Stimulated activated effector memory CD8-positive, alpha-beta T cell treated with anti-CD3 and anti-CD28 coated beads, Interleukin-12 subunit alpha, Interleukin-12 subunit beta, amount 100 ng/mL, for 72 hours (primary cell): ENCODE measurements at regions not wholly inside any gene's neighbourhood (a gene's known extent, or its start where the extent isn't known, plus 50 kb on each side); places are given as distances from the start of the nearest gene placed in this dataset.
"Not testable (repeated sequence)": the region's sequence is repeated elsewhere in the genome, so short reads cannot be mapped to it uniquely, and the experiment has no call there.

Source experiments
- ATAC-seq: fragments of 150-1000 bp; cut with Tn5 transposase; 2 replicates; pipeline ENCODE4 v1.10.0; 2021
- DNase-seq, 2 donors: peaks; one replicate each; pipeline ENCODE4 v3.0.0; 2021 to 2022; ENCODE audit warnings: low spot score in 2 of 2
- H3K27ac Mint-ChIP-seq: one replicate; pipeline ENCODE4 v1.8.0; 2022; ENCODE audit warnings: mild to moderate bottlenecking, mixed read lengths
- H3K36me3 Mint-ChIP-seq: one replicate; pipeline ENCODE4 v1.8.0; 2022; ENCODE audit warnings: mild to moderate bottlenecking, mixed read lengths
- H3K4me1 Mint-ChIP-seq: one replicate; pipeline ENCODE4 v1.8.0; 2022; ENCODE audit warnings: mixed read lengths
- H3K4me3 Mint-ChIP-seq: one replicate; pipeline ENCODE4 v1.8.0; 2022; ENCODE audit warnings: mild to moderate bottlenecking, mixed read lengths
- H3K9me3 Mint-ChIP-seq: one replicate; pipeline ENCODE4 v1.8.0; 2022; ENCODE audit warnings: mixed read lengths

DNA sequence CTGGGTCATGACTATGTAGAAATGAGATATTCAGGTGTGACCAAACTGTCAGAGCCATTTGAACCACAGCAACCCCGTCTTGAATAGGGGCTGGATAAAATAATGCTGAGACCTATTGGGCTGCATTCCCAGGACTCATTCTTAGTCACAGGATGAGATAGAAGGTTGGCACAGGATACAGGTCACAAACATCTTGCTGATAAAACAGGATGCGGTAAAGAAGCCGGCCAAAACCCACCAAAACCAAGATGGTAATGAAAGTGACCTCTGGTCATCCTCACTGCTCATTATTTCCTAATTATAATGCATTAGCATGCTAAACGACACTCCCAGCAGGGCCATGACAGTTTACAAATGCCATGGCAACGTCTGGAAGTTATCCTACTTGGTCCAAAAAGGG, 545.5 kb downstream of the TMEM114 start:
- peaks cover 10% of the 10 kb centered on the region for H3K9me3 Mint-ChIP-seq
- H3K4me1 Mint-ChIP-seq = no peaks in the 10 kb centered on the region
- no peak for DNase-seq
- ATAC-seq = no peak
- H3K36me3 Mint-ChIP-seq = no peaks in the 10 kb centered on the region
- H3K27ac Mint-ChIP-seq = no peak overlapping the region
- no peak overlapping the region for H3K4me3 Mint-ChIP-seq

DNA sequence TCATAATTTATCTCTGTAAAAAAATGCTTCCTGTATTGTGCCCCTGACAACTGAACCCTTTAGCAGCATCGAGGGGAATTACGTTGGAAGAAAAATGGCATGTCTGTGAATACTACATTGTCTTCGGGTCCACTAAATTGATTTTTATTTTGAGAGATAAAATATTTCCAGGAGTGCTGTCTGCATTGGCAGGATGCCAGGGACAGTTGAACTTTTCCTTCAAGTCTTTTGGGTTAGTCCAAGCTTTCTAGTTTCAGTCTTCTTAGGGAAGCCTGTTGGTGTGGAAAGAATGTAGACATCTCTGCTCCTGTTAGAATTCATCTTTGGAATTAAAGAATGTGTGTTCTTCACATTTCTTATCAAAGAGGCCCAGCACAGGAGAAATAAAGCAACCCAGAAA, 557.9 kb downstream of the TMEM114 start:
- Mint-ChIP-seq H3K36me3 (no peaks in the 10 kb centered on the region), H3K27ac (no peak overlapping the region), H3K9me3 (peaks cover 11% of the 10 kb centered on the region), H3K4me3 (no peak overlapping the region), H3K4me1 (no peaks in the 10 kb centered on the region)
- ATAC-seq = no peak
- DNase-seq = no peak

DNA sequence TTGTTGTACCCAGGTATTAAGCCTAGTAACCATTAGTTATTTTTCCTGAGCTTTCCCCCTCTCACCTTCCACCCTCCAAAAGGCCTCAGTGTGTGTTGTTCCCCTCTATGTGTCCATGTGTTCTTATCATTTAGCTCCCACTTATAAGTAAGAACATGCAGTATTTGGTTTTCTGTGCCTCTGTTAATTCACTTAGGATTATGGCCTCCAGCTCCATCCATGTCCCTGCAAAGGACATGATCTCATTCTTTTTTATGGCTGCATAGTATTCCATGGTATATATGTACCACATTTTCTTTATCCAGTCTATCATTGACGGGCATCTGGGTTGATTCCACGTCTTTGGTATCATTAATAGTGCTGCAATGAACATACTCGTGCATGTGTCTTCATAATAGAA, 560.3 kb downstream of the TMEM114 start:
- H3K27ac Mint-ChIP-seq, H3K4me3 Mint-ChIP-seq, ATAC-seq, H3K4me1 Mint-ChIP-seq, H3K36me3 Mint-ChIP-seq, DNase-seq: not testable (repeated sequence)
- H3K9me3 Mint-ChIP-seq = peaks cover 15% of the 10 kb centered on the region

DNA sequence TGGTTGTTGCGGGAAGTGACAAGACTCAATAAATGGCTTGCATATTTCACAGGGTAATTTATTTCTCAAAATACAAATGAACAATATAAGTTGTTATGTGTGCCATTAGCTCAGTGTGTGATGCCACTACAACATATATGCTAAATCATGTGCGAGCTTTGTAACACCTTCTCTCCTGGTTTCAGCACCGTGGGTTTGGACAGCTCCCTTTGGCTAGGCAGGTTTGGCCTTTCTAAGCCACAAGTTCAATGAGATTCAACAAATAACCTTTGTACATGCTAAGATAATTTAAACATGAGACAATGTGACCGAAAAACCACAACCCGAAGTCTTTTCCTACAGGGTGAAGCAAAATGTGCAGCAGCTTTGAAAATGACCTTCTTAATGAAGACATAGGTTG, 563.9 kb downstream of the TMEM114 start:
- no peak for ATAC-seq
- H3K4me3 Mint-ChIP-seq = no peak overlapping the region
- no peak for DNase-seq
- H3K4me1 Mint-ChIP-seq = no peaks in the 10 kb centered on the region
- no peaks in the 10 kb centered on the region for H3K36me3 Mint-ChIP-seq
- H3K27ac Mint-ChIP-seq = no peak overlapping the region
- H3K9me3 Mint-ChIP-seq = peaks cover 20% of the 10 kb centered on the region

DNA sequence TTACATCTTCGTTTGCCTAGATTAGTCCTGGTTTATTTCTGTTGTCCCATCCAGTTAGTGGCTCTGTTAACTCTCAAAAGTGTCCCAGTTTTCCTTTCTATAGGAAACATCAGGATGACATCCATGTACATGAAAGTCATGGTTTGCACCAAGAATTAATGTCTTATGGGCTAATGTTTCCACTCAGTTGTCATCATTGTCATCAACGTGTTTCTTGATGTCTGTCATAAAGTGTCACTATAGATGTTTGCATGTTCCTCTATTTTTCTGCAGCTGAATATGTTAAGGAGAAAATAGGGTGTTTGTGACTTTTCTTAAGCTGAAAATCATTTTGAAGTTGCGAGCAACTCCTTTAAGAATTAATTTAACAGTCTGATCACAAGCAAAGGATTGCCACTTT, 567.0 kb downstream of the TMEM114 start:
- H3K27ac Mint-ChIP-seq = no peak overlapping the region
- no peaks in the 10 kb centered on the region for H3K36me3 Mint-ChIP-seq
- DNase-seq = no peak
- H3K9me3 Mint-ChIP-seq = peaks cover 20% of the 10 kb centered on the region
- no peak for ATAC-seq
- H3K4me3 Mint-ChIP-seq = no peak overlapping the region
- no peaks in the 10 kb centered on the region for H3K4me1 Mint-ChIP-seq

DNA sequence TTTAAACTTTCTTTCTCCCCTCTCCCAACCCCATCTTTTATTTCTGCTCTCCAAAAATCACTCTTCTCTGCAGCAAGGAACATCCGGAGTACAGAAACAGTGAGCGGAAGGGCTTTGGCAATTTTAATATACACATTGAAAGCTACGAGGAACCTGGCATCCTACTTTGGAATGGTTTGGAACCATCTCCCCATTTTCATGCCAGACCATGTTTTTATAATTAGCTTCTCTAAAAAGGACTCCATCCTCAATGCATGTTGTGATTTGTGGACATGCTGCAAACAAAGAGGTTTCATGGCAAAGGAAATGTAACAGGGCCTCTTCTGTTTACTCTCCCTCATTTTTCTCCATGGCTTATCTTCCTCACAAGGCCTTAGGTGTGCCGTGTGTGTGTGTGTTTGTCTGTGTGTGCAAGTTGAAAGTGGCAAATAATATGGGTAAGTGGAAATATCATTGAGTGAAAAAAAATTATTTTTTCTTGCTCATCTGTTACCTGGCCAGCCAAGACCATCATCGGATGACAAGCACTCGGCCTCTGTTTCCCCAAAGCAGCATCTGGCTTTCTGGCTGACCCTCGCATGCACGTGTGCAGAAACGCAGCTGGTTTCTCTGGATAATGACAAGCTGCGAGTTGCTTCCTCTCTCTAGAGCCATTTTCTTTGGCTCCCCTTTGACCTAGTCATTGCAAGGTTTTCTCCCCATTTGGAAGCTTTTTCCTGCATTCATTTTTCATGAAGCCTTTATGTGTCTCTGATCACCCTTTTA, 585.0 kb downstream of the TMEM114 start:
- no peak for DNase-seq
- H3K4me1 Mint-ChIP-seq = no peaks in the 10 kb centered on the region
- H3K36me3 Mint-ChIP-seq = peaks cover 4% of the 10 kb centered on the region
- H3K27ac Mint-ChIP-seq = no peak overlapping the region
- no peak for ATAC-seq
- H3K9me3 Mint-ChIP-seq = peaks cover 17% of the 10 kb centered on the region
- no peak overlapping the region for H3K4me3 Mint-ChIP-seq

DNA sequence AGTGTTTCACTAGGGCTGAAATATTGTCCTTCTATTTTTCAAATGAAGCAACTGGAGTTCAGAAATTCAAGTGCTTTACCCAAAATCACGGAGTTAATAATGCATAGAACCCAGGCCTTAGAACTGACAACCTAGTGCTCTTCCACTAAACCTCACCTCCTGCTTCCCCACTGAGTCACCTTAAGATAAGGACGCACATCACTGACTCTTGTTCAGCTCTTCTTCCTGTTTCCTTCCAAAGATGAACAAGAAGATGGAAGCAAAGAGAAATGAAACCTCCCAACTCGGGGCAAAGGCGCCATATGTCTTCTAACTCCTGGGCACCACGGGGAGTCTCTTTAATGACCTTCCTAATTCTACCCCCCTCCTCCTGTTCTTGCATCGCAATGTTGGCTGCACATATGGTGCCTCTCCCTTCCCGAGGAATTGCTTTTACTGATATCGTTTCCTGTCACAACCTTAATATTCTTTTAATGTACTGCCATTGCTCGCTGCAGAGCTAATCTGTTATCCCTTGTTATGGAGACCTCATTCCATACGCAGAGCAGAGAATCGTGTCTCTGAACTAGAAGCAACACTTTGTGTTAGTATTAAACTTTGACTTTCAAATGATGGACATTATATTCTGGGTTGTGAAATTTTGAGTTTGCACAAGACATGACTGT, 591.4 kb downstream of the TMEM114 start:
- no peak overlapping the region for H3K4me3 Mint-ChIP-seq
- no peak for DNase-seq
- H3K9me3 Mint-ChIP-seq = peaks cover 7% of the 10 kb centered on the region
- H3K27ac Mint-ChIP-seq = no peak overlapping the region
- no peaks in the 10 kb centered on the region for H3K4me1 Mint-ChIP-seq
- peaks cover 4% of the 10 kb centered on the region for H3K36me3 Mint-ChIP-seq
- no peak for ATAC-seq

DNA sequence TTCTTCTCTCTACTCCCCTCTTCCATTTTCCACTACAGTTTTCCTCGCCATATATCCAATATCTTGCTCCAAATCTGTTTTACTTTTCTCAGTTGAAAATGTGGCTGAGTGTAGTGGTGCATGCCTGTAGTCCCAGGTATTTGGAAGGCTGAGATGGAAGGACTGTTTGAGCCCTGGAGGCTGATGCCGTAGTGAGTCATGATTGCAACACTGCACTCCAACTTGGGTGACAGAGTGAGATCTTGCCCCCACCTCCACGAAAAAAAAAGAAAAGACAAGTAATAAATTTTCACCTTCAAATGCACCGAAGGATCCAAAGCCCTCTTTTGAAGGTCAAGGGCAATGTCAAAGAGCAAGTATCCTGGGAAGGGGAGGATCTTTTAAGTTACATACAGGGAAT, 592.3 kb downstream of the TMEM114 start:
- Mint-ChIP-seq H3K9me3 (peaks cover 7% of the 10 kb centered on the region), H3K27ac (no peak overlapping the region), H3K36me3 (peaks cover 2% of the 10 kb centered on the region), H3K4me3 (no peak overlapping the region), H3K4me1 (no peaks in the 10 kb centered on the region)
- DNase-seq (no peak), ATAC-seq (no peak)

DNA sequence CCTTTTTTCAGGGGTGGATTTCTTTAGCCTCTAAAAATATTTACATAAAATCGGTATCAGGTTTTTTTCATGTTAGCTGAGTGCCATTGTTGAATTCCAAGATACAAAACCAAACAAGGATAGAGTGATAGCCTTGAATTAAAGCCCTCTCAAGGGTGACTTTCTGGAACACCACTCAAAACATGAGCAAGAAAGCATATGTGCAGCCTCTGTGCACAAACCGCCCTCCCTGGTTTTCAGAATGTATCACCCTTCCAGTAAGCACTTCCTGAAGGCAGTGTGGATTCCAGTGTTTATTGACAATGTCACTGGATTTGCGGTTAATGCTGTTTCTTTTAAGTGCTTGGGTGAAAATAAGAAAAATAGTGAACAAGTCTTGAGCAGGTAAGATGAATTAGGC, 597.7 kb downstream of the TMEM114 start:
- Mint-ChIP-seq H3K9me3 (peaks cover 8% of the 10 kb centered on the region), H3K36me3 (no peaks in the 10 kb centered on the region), H3K4me1 (no peaks in the 10 kb centered on the region), H3K27ac (no peak overlapping the region), H3K4me3 (no peak overlapping the region)
- DNase-seq (no peak), ATAC-seq (no peak)

DNA sequence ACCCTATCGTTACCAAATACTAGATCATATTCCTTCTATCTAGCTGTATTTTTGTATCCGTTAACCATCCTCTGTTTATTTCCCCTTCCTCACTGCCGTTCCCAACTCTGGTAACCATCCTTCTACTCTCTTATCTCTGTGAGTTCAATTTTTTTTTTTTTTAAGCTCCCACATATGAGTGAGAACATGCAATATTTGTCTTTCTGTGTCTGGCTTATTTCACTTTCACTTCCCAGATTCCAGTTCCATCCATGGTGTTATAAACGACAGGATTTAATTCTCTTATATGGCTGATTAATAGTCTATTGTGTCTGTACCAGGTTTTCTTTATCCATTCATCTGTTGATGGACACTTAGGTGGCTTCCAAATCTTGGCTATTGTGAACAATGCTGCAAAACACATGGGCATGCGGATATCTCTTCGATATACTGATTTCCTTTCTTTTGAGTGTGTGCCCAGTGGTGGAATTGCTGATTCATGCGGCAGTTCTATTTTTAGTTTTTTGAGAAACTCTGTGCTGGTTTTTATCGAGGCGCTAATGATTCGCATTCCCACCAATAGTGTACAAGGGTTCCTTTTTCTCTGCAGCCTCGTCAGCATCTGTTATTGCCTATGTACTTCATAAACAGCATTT, 599.6 kb downstream of the TMEM114 start:
- no peak for ATAC-seq
- no peak overlapping the region for H3K27ac Mint-ChIP-seq

DNA sequence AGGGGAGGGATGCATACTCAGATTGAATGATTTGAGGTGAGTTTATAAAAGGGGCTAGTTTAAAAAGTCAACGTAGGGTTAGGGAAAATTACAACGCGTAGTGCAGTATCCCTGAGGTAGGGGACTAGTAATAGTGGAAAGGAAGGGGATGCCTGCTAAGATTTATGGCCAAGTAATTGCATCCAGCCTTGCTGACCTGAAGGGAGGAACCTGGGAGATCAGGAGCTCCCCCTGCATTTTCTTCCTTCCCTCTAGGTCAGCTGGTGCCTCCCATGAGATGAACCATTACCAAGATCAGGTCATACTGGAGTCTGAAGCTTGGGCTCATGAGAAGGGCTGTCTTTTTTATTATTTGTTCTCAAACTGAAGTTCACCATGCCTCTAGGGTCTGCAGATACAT, 606.6 kb downstream of the TMEM114 start:
- H3K4me3 Mint-ChIP-seq = no peak overlapping the region
- DNase-seq = no peak
- peaks cover 9% of the 10 kb centered on the region for H3K9me3 Mint-ChIP-seq
- H3K36me3 Mint-ChIP-seq = no peaks in the 10 kb centered on the region
- no peaks in the 10 kb centered on the region for H3K4me1 Mint-ChIP-seq
- no peak overlapping the region for H3K27ac Mint-ChIP-seq
- ATAC-seq = no peak

More for the DNA sequence above, 599.6 kb downstream of the TMEM114 start:
- no peaks in the 10 kb centered on the region for H3K4me1 Mint-ChIP-seq
- no peak for DNase-seq
- H3K36me3 Mint-ChIP-seq = no peaks in the 10 kb centered on the region
- H3K9me3 Mint-ChIP-seq = peaks cover 11% of the 10 kb centered on the region
- no peak overlapping the region for H3K4me3 Mint-ChIP-seq

DNA sequence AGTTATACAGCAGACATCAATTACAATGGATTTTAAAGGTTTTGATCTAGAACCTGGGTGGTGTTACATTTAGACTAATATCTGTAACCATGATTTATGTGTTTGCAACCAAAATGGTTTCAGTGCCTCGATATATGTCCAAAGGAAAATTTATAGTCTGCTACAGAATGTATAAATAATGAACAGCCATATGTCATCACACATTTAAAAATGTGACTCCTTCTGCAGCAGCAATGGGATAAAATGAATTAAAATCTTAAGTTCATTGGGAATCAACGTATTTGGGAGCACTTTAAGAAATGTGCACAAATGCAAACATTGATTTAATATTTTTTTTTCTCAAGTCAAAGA, 610.2 kb downstream of the TMEM114 start:
- ATAC-seq (no peak), DNase-seq (no peak)
- Mint-ChIP-seq H3K4me3 (no peak overlapping the region), H3K4me1 (no peaks in the 10 kb centered on the region), H3K36me3 (no peaks in the 10 kb centered on the region), H3K27ac (no peak overlapping the region), H3K9me3 (peaks cover 6% of the 10 kb centered on the region)

DNA sequence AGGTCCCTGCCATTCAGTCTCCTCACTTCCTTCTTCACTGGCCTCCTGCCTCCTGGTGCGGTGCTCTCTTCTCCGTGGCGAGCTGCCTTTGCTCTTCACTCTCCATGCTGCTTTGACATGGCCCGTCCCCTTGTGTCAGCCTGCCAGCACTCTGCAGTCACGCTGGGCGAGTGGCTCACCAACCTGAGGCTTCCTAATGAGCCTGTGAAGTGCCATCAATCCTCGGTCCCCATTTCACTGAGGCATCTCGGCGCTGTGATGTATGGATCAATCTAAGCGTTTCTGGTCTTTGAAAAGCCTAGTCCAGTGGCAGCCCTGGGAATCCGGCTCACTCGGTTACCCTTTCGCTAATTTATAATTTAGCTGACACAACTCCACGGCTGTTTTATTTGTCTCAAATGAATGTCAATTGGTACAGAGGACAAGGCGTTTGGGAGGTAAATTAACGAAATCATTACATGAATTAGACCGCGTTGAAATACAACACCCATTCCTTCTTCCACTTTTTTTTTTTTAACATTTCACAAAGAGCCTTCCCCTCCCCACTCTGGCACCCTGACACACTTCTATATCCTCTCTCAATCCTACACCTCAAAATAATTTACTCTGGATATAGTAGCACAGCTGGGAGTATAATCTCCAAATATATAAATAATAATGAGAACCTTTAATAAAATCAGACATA, 610.7 kb downstream of the TMEM114 start:
- Mint-ChIP-seq H3K27ac (no peak overlapping the region), H3K9me3 (peaks cover 8% of the 10 kb centered on the region), H3K36me3 (no peaks in the 10 kb centered on the region), H3K4me1 (no peaks in the 10 kb centered on the region), H3K4me3 (no peak overlapping the region)
- DNase-seq (no peak), ATAC-seq (no peak)

DNA sequence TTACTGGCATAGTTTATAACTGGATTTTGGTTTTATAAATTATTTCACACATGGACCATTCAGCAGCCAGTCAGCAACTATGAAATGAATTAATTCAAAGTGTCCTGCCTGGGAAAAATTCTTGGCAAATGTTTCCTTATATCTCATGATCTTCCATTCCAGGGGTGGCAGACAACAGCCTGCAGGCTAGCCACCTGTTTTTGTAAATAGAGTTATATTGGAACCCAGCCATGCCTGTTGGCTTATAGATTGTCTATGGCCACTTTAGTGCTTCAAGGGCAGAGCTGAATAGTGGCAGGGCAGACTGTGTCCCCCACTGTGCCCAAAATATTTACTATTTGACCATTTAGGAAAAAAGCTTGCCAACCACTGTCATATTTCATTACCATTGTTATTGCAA, 613.7 kb downstream of the TMEM114 start:
- peaks cover 8% of the 10 kb centered on the region for H3K9me3 Mint-ChIP-seq
- H3K4me1 Mint-ChIP-seq = no peaks in the 10 kb centered on the region
- ATAC-seq (no peak), DNase-seq (no peak)
- H3K27ac Mint-ChIP-seq = no peak overlapping the region
- no peak overlapping the region for H3K4me3 Mint-ChIP-seq
- no peaks in the 10 kb centered on the region for H3K36me3 Mint-ChIP-seq

DNA sequence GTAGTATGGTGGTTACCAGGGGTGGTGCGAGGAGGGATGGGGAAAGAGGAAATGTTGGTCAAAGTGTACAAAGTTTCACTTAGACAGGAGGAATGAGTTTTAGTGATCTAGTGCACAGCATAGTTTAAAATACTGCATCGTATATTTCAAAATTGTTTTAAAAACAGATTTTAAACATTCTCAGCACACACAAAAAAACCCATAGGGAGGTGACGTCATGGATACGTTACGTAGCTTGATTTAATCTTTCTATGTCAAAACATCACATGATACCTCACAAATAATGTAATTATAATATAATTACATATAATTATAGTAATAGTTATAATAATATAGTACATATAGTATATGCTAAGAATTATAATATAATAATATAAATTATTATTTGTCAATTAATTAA, 614.2 kb downstream of the TMEM114 start:
- Mint-ChIP-seq H3K36me3 (no peaks in the 10 kb centered on the region), H3K27ac (no peak overlapping the region), H3K4me1 (no peaks in the 10 kb centered on the region), H3K9me3 (peaks cover 8% of the 10 kb centered on the region), H3K4me3 (no peak overlapping the region)
- ATAC-seq (no peak), DNase-seq (no peak)
